Ascending aorta (tissue), 2 donors: ENCODE measurements at regions not wholly inside any gene's neighbourhood (a gene's known extent, or its start where the extent isn't known, plus 50 kb on each side); places are given as distances from the start of the nearest gene placed in this dataset.

Source experiments
- DNase-seq, 2 donors: peaks; one replicate each; pipeline ENCODE4 v3.0.0-alpha.2; 2019; ENCODE audit warnings: low spot score in 2 of 2
- H3K27ac ChIP-seq, 2 donors: fragments of 200-600 bp; sonication (generic); one replicate each; pipeline ENCODE4 v1.5.1; 2016 to 2017; ENCODE audit warnings: mild to moderate bottlenecking in 1 of 2
- H3K27me3 ChIP-seq: fragments of 200-600 bp; sonication (generic); one replicate; pipeline ENCODE4 v1.5.1; 2017
- H3K36me3 ChIP-seq, 2 donors: fragments of 200-600 bp; sonication (generic); one replicate each; pipeline ENCODE4 v1.5.1; 2016
- H3K4me1 ChIP-seq, 2 donors: fragments of 200-600 bp; sonication (generic); one replicate each; pipeline ENCODE4 v1.5.1; 2016 to 2017; ENCODE audit warnings: mild to moderate bottlenecking in 1 of 2
- H3K4me3 ChIP-seq, 2 donors: fragments of 200-600 bp; sonication (generic); one replicate each; pipeline ENCODE4 v1.5.1; 2016 to 2017; ENCODE audit warnings: mild to moderate bottlenecking in 1 of 2
- H3K9me3 ChIP-seq, 2 donors: fragments of 200-600 bp; sonication (generic); one replicate each; pipeline ENCODE4 v1.5.1; 2016
- CTCF ChIP-seq, 3 experiments: fragments of 200-600 bp in 2 of 3; fragments of 450-650 bp in 1 of 3; sonication (generic) in 2 of 3; IDR thresholded peaks; one replicate each; pipeline ENCODE4 v1.5.1; 2016 to 2019; ENCODE audit warnings: antibody characterized with exemption in 3 of 3, mild to moderate bottlenecking in 1 of 3, moderate library complexity in 1 of 3
- intact Hi-C: fragments of 100-400 bp; cut with DNase I; formaldehyde crosslinking; loops from one replicate; pipeline ENCODE4 v1.15.1; 2023

GRCh38 chr6:168193816-168194721 lies 115.1 kb upstream of the FRMD1 start:
- DNase-seq, result peak in 1 of 2 donors; percentile 47
- no peaks in the 10 kb centered on the region for H3K27me3 ChIP-seq
- H3K4me1 ChIP-seq, result no peaks in the 10 kb centered on the region
- H3K27ac ChIP-seq, result no peak overlapping the region
- no peak overlapping the region for H3K4me3 ChIP-seq
- no peak for TF ChIP-seq CTCF (IDR thresholded peaks at IDR 0.05)
- no peaks in the 10 kb centered on the region for H3K9me3 ChIP-seq
- H3K36me3 ChIP-seq, result no peaks in the 10 kb centered on the region
- intact Hi-C loops, result no loop called here

GRCh38 chr6:168192901-168193815 lies 114.1 kb upstream of the FRMD1 start:
- H3K4me1 ChIP-seq, result no peaks in the 10 kb centered on the region
- peak in 1 of 2 donors; percentile 35 for DNase-seq
- no peaks in the 10 kb centered on the region for H3K36me3 ChIP-seq
- no peak overlapping the region for H3K27ac ChIP-seq
- no peaks in the 10 kb centered on the region for H3K9me3 ChIP-seq
- intact Hi-C loops, result no loop called here
- no peak for TF ChIP-seq CTCF (IDR thresholded peaks at IDR 0.05)
- H3K4me3 ChIP-seq, result no peak overlapping the region
- H3K27me3 ChIP-seq, result no peaks in the 10 kb centered on the region

- H3K27ac ChIP-seq, result no peak overlapping the region
- DNase-seq, result no peak
- no peaks in the 10 kb centered on the region for H3K27me3 ChIP-seq
- intact Hi-C loops, result no loop called here
- H3K4me1 ChIP-seq, result no peaks in the 10 kb centered on the region
- no peak overlapping the region for H3K4me3 ChIP-seq
- no peaks in the 10 kb centered on the region for H3K36me3 ChIP-seq
- no peaks in the 10 kb centered on the region for H3K9me3 ChIP-seq
- no peak for TF ChIP-seq CTCF (IDR thresholded peaks at IDR 0.05)
Observed at GRCh38 chr6:168192195-168192900, 113.3 kb upstream of the FRMD1 start.

- TF ChIP-seq CTCF (IDR thresholded peaks at IDR 0.05), result no peak
- H3K27me3 ChIP-seq, result no peaks in the 10 kb centered on the region
- H3K36me3 ChIP-seq, result no peaks in the 10 kb centered on the region
- H3K27ac ChIP-seq, result no peak overlapping the region
- no peaks in the 10 kb centered on the region for H3K9me3 ChIP-seq
- intact Hi-C loops, result no loop called here
- H3K4me3 ChIP-seq, result no peak overlapping the region
- DNase-seq, result peak in 1 of 2 donors; percentile 42
- H3K4me1 ChIP-seq, result no peaks in the 10 kb centered on the region
Observed at GRCh38 chr6:168190646-168191443, 111.8 kb upstream of the FRMD1 start.

GRCh38 chr6:168190014-168190405 lies 111.0 kb upstream of the FRMD1 start:
- Histone ChIP-seq H3K4me3 (no peak overlapping the region), H3K9me3 (no peaks in the 10 kb centered on the region), H3K36me3 (no peaks in the 10 kb centered on the region), H3K27ac (no peak overlapping the region), H3K4me1 (no peaks in the 10 kb centered on the region), H3K27me3 (no peaks in the 10 kb centered on the region)
- intact Hi-C loops, result no loop called here
- DNase-seq, result peak in 1 of 2 donors; percentile 19
- TF ChIP-seq CTCF (IDR thresholded peaks at IDR 0.05), result no peak
